DMS 273 (cell line): ENCODE measurements at regions not wholly inside any gene's neighbourhood (a gene's known extent, or its start where the extent isn't known, plus 50 kb on each side); places are given as distances from the start of the nearest gene placed in this dataset.
"Not testable (repeated sequence)": the region's sequence is repeated elsewhere in the genome, so short reads cannot be mapped to it uniquely, and the experiment has no call there.

Experiments
- DNase-seq: peaks from one replicate; lab custom pipeline; 2025; ENCODE audit not compliant: unreplicated experiment; lab: John Stamatoyannopoulos, UW

GRCh38 chr10:120109725-120110124, 217.2 kb downstream of the SEC23IP start:
- DNase-seq = not testable (repeated sequence)

GRCh38 chr10:120110196-120110595, 217.7 kb downstream of the SEC23IP start:
- DNase-seq = no peak

DNA sequence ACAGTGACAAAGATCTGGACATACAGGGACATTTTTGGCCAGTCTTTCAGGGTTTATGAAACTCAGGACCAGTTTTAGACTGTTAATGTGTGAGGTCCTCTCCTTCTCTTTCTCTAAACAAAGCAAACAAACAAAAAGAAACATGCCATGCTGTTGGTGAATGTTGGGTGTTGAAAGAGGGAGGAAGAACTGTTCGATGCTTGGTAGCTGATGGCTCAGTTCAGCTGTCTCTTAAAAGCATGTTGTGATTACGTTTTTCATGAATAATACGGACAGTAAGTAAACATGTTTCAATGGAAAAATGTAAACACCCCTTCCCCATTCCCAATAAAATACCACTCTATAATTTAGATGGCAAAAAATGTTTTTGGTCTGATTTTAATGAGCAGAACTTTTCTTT, 219.1 kb downstream of the SEC23IP start:
- no peak for DNase-seq

DNA sequence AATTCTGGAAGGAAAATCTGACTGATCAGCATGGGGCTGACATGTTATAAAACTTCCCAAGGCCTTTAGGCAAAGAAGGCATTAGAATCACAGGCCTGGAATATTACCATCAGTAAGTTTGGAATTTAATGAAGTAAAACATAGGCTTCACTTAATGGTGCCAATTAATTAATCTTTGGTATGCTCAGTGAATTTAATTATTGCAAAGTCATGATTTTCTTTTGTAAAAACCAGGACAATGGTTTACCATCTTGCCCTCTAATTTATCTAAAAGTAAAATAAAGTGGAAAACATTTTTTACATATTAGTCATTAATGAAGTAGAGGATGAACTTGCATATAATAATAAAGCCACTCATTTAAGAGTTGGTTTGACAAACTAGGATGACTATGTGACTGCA, 220.3 kb downstream of the SEC23IP start:
- no peak for DNase-seq

DNA sequence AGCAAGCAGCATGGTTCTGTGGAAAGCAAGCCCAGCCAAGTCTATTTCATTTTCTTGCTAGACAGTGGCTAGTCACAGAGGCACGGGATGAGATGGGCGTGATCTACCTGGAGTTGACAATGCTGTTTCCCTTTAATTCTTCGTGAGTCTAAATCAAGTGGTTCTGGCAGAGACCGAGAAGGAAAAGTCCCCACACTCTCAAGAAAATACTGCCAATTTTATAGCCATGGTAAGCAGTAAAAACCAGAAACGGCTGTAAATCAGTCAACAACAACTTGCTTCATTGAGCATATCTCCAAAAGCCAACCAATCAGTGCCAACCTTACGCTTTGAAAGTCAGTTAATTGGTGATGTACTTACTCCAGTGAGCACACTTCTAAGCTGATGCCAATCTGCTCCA, 223.4 kb downstream of the SEC23IP start:
- DNase-seq = no peak

GRCh38 chr10:120121768-120122167, 229.2 kb downstream of the SEC23IP start:
- DNase-seq = no peak

- peak; percentile 15 for DNase-seq
Measured at GRCh38 chr10:120131183-120131582, 238.7 kb downstream of the SEC23IP start.

DNA sequence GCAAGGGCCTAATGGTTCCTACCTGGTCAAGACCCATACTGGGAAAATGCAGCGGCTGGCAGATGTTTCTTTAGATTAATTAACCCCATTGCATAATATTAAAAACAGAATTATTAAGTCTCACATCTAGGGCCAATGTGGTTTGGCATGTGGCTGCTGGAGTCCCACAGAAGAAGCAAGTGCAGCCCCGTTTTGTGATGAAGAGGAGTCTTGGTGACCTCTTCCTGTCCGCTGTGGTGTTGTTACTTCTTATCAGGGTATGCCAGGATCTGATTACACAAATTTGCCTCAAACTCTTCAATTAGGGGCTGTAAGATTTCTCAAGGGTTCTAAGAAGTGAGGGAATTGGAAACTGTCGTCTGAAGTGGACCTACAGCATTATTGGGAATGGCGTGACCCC, 240.3 kb downstream of the SEC23IP start:
- no peak for DNase-seq

- no peak for DNase-seq
Measured at GRCh38 chr10:120138689-120139088, 246.2 kb downstream of the SEC23IP start.

- no peak for DNase-seq
Measured at GRCh38 chr10:120145107-120145506, 252.6 kb downstream of the SEC23IP start.

DNA sequence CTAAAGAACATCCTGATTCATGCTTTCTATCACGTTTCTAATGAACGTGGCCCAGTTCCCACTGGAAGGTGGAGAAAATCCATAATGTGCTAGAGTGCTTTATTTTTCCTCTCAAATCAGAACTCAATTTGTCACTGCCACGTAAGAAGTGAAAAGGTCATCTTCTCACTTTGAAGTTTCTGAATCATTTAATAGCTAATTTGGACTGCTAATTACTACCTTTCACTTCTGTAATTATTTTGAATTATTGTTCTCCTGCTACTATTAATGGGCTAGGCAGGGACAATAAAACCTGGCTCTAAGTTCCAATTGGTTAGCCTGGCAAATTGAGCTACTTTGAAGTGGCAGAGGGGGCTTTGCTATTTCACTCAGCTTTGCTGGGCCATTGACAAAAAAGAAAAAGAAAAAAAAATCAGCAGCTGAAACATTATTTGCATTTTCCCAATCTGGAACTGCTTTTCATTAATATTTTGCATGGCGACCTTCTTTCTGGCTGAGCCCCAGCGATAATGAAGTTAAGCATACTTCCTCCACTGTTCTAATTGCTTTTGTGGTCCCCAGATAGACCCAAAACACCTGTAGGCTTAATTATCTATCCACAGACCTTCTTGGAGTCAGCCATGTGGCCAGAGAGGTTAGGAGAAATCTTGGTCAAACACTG, 264.2 kb downstream of the SEC23IP start:
- no peak for DNase-seq

DNA sequence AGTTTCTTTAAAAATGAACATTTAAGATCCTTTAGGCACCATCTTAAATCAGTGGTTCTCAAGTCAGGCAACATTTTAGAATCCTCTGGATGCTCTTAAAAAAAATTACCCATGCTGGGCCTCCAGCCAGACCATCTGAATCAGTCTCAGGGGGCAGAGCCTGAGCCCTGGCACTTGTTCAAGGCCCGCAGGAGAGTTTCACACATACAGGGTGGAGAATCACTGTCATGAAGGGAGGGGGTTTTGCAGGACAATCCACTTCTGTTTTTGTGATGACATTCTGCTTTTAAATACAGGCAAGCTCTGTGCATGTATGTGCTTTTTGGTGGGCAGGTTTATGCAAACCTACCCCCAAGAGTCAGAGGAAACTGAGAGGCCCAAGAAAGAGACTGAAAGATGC, 268.6 kb downstream of the SEC23IP start:
- DNase-seq = peak; percentile 38

DNA sequence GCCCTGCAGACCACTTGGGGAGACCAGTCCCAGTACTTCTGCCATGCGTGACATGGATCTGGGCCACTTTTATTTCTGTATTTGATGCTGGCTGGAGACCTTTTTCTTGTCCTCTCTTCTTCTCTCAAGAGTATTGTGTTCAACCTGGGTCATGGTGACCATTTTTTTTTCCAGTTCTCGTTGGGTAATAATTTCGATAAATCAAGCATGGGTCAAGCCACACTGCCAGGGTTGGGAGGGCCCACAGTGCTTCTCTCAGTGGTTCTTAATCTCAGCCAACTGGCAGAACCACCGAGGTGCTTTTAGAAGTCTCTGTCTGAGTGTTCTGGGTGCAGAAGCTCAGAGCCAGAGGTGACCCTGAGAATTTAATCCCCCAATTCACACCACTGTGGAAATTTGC, 269.9 kb downstream of the SEC23IP start:
- no peak for DNase-seq

DNA sequence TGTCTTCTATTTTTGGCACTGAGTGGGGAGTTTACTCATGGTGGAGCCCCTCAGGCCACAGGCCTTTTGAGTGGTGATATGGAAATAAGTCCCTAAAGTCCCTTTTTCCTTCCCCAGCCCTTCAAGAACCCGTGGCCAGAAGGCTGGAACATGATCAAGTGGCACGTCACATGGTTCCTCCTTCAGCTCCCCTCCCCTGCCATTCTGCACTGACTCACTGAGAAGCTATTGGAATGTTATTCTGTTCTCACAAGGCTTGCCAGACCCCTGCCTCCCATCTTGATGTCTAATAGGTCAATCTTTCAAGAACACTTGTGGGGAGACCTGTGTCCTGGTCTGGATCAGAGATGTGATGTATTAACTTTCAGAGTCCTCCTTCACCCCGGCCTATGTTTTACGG, 279.8 kb downstream of the SEC23IP start:
- no peak for DNase-seq

- DNase-seq = no peak
Measured at GRCh38 chr10:120174491-120174890, 282.0 kb downstream of the SEC23IP start.

GRCh38 chr10:120177330-120177729, 279.7 kb upstream of the PLPP4 start:
- DNase-seq = no peak

DNA sequence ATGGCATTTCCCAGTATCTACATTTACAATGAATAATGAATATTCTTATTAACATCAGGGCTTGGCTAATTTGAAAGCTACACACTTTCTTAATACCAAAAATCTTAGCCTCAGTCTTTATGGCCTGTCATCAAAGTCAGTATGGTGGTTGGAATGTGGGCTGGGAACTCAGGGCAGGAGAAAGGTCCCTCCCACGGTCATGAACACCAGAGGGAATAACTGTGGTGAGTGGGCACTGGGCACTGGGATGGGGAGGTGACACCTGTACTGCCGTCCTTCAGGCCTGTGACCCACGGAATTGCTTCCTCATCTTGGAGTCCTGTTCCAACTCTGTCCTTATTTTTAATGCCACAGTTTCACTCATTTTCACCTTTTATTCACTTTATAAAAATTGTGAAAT, 276.9 kb upstream of the PLPP4 start:
- DNase-seq = no peak

DNA sequence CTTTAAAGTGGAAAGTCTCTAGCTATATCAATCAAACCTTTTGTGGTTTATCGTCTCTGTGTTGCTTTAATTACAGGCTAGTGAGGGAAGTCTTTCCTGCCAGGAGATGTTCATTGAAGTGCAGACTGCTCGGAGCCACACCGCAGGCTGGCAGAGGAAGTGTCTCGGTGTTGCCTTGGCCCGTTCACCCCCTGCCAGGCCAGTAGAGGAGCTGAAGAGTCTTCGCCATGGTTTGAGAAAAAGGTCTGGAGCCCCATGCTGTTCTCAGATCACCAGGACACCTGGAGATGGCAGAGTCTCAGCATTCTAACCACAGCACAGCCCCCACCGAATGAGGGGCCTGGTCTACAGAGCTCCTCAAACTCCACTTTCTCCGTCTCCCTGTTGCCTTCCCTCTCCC, 275.9 kb upstream of the PLPP4 start:
- DNase-seq = no peak

- DNase-seq = no peak
Measured at GRCh38 chr10:120182431-120182830, 274.6 kb upstream of the PLPP4 start.

- no peak for DNase-seq
Measured at GRCh38 chr10:120183546-120183945, 273.5 kb upstream of the PLPP4 start.

DNA sequence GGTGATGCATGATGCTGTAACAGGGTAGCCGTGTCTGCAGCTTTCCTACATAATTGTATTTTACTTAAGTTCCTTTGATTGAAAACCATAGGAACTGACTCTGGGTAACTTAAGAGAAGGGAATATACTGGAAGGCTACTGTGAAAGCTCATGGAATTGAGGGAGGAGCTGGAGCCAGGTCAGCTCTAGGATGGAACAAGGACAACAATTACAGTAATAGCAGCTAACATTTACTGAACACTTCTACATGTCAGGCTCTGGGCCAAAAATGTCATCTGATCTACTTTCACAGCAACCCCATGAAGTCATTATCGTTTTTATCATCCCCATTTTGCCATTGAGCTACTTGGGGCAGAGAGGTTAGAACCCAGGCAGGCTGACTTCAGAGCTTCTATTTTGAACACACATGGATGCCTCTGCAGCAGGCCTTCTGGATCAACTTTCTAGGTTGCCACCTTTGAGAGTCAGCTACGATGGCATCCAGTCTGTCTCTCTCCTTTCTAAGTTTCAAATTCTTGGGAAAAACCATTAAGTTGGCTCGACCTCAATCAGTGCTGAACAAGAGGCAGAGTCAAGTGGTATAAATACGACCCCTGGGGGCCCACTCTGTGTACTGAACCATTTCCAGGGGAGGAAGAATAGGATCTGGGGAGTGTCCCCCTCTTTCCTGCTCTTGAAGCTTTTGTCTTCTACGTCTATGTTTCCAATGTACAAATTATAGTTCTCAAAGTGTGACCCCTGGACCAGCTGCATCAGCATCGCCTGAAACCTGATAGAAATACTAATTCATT, 272.3 kb upstream of the PLPP4 start:
- DNase-seq = peak; percentile 2

- DNase-seq = no peak
Measured at GRCh38 chr10:120186506-120186905, 270.5 kb upstream of the PLPP4 start.

GRCh38 chr10:120187168-120187567, 269.9 kb upstream of the PLPP4 start:
- DNase-seq = not testable (repeated sequence)
